Panc1 (cell line): ENCODE measurements at regions not wholly inside any gene's neighbourhood (a gene's known extent, or its start where the extent isn't known, plus 50 kb on each side); places are given as distances from the start of the nearest gene placed in this dataset.

Experiments used
- ATAC-seq: fragments of 200-7000 bp; cut with Tn5 transposase; 2 replicates; pipeline ENCODE4 v1.9.1; 2020; ENCODE audit warnings: mild to moderate bottlenecking, moderate library complexity
- BruUV-seq: library from RNA; stranded (reverse); fragments of 400-500 nt; replicated peaks from 2 replicates; lab custom pipeline; 2021; lab: Mats Ljungman, UMichigan
- CTCF ChIA-PET: fragments of 300-600 bp; sonication (Branson Sonifier 250); formaldehyde crosslinking; loops from one replicate; lab custom pipeline; 2022; ENCODE audit warnings: antibody characterized with exemption; lab: Charles Lee
- POLR2A ChIA-PET: fragments of 300-600 bp; sonication (Branson Sonifier 250); formaldehyde crosslinking; loops from one replicate; lab custom pipeline; 2022; ENCODE audit warnings: antibody characterized with exemption; lab: Charles Lee
- DNase-seq: peaks from one replicate; pipeline ENCODE4 v3.0.0-alpha.2; 2010; ENCODE audit warnings: low read depth, low spot score
- H3K27ac ChIP-seq: 2 replicates; pipeline ENCODE4 v1.5.1; 2011; ENCODE audit warnings: mild to moderate bottlenecking, low read length, inconsistent platforms
- H3K27me3 ChIP-seq: fragments of 200-500 bp; sonication (Bioruptor generic); 2 replicates; pipeline ENCODE4 v1.6.0; 2014; ENCODE audit warnings: low read length, inconsistent platforms; ENCODE audit not compliant: control insufficient read depth, insufficient read depth
- H3K36me3 ChIP-seq: fragments of 200-500 bp; sonication (Bioruptor generic); 2 replicates; pipeline ENCODE4 v1.5.1; 2014; ENCODE audit warnings: inconsistent platforms, mild to moderate bottlenecking, low read length, moderate library complexity; ENCODE audit not compliant: control insufficient read depth, insufficient read depth
- H3K4me1 ChIP-seq: 2 replicates; pipeline ENCODE4 v1.5.1; 2011; ENCODE audit warnings: inconsistent platforms, mild to moderate bottlenecking, low read length, moderate library complexity; ENCODE audit not compliant: control insufficient read depth, insufficient read depth
- H3K4me3 ChIP-seq, 2 experiments: 2 replicates each; pipeline ENCODE4 v1.5.1; 2011 to 2012; ENCODE audit warnings: low read depth in 2 of 2, low read length in 2 of 2, mild to moderate bottlenecking in 2 of 2, inconsistent platforms in 1 of 2, moderate library complexity in 1 of 2
- H3K9me3 ChIP-seq: fragments of 200-500 bp; sonication (Bioruptor generic); 2 replicates; pipeline ENCODE4 v1.5.1; 2014; ENCODE audit warnings: low read depth, mild to moderate bottlenecking, inconsistent platforms, low read length, moderate library complexity; ENCODE audit not compliant: control insufficient read depth, insufficient read depth
- CTCF ChIP-seq: fragments of 450-650 bp; IDR thresholded peaks from 2 replicates; pipeline ENCODE4 v1.5.1; 2017; ENCODE audit warnings: mild to moderate bottlenecking
- POLR2AphosphoS5 ChIP-seq: IDR thresholded peaks from 2 replicates; pipeline ENCODE4 v1.6.1; 2012; ENCODE audit warnings: mild to moderate bottlenecking, low read depth, low read length, moderate library complexity
- REST ChIP-seq, 2 experiments: IDR thresholded peaks; 2 replicates each; pipeline ENCODE4 v1.6.1; 2011 to 2012; ENCODE audit warnings: low read depth in 2 of 2, control low read depth in 1 of 2, low read length in 1 of 2, mild to moderate bottlenecking in 1 of 2, moderate library complexity in 1 of 2; ENCODE audit not compliant: insufficient read depth in 1 of 2
- SIN3A ChIP-seq: IDR thresholded peaks from 2 replicates; pipeline ENCODE4 v1.6.1; 2012; ENCODE audit warnings: low read depth, mild to moderate bottlenecking, low read length, moderate library complexity, borderline replicate concordance; ENCODE audit not compliant: insufficient read depth
- TCF7L2 ChIP-seq: IDR thresholded peaks from 2 replicates; pipeline ENCODE4 v1.6.1; 2011; ENCODE audit warnings: mild to moderate bottlenecking, low read depth, low read length, inconsistent platforms
- in situ Hi-C: cut with HindIII; loops from 2 replicates; pipeline ENCODE4 v1.10.0; 2016; ENCODE audit warnings: low sequenced_read_pairs, low pct_unique_long_range_greater_than_20kb
- intact Hi-C: fragments of 100-400 bp; cut with micrococcal nuclease; formaldehyde crosslinking; loops from one replicate; pipeline ENCODE4 v1.10.0; 2022; ENCODE audit not compliant: unreplicated experiment

GRCh38 chr5:66529182-66529581 is 67.0 kb upstream of the MAST4 start:
- CTCF ChIA-PET, result no interaction called here
- Histone ChIP-seq H3K27me3 (no peaks in the 10 kb centered on the region), H3K4me1 (no peaks in the 10 kb centered on the region), H3K4me3 (no peak overlapping the region), H3K36me3 (no peaks in the 10 kb centered on the region), H3K27ac (no peak overlapping the region), H3K9me3 (no peaks in the 10 kb centered on the region)
- no TSS peak for BruUV-seq
- no peak for ATAC-seq
- no peak for DNase-seq
- TF ChIP-seq SIN3A, result no peak
- no peak for TF ChIP-seq REST (IDR thresholded peaks at IDR 0.05; ENCODE audit: insufficient read depth in 1 of 2, low read depth in 2 of 2, low read length in 1 of 2)
- TF ChIP-seq CTCF, result no peak
- no peak for TF ChIP-seq TCF7L2
- no peak for TF ChIP-seq POLR2AphosphoS5
- POLR2A ChIA-PET, result no interaction called here
- intact Hi-C loops (no loop called here), in situ Hi-C loops (no loop called here)

GRCh38 chr5:66529704-66530103 is 66.5 kb upstream of the MAST4 start:
- no peaks in the 10 kb centered on the region for H3K9me3 ChIP-seq
- no TSS peak for BruUV-seq
- no peaks in the 10 kb centered on the region for H3K4me1 ChIP-seq
- H3K27ac ChIP-seq, result no peak overlapping the region
- H3K4me3 ChIP-seq, result no peak overlapping the region
- DNase-seq (no peak), ATAC-seq (no peak)
- in situ Hi-C loops (no loop called here), intact Hi-C loops (no loop called here)
- no peaks in the 10 kb centered on the region for H3K27me3 ChIP-seq
- H3K36me3 ChIP-seq, result no peaks in the 10 kb centered on the region
- TF ChIP-seq REST (IDR thresholded peaks at IDR 0.05; ENCODE audit: insufficient read depth in 1 of 2, low read depth in 2 of 2, low read length in 1 of 2), result no peak
- TF ChIP-seq CTCF, result no peak
- no peak for TF ChIP-seq SIN3A
- no peak for TF ChIP-seq TCF7L2
- TF ChIP-seq POLR2AphosphoS5, result no peak
- CTCF ChIA-PET, result no interaction called here
- POLR2A ChIA-PET, result no interaction called here
